HG03025 (cell line): ENCODE measurements at regions not wholly inside any gene's neighbourhood (a gene's known extent, or its start where the extent isn't known, plus 50 kb on each side); places are given as distances from the start of the nearest gene placed in this dataset.
"Not testable (repeated sequence)": the region's sequence is repeated elsewhere in the genome, so short reads cannot be mapped to it uniquely, and the experiment has no call there.

ENCODE experiments used
- ATAC-seq: cut with Tn5 transposase; IDR thresholded peaks from one replicate; pipeline ENCODE4 v1.9.1; 2021; ENCODE audit warnings: mild to moderate bottlenecking, moderate library complexity; ENCODE audit not compliant: unreplicated experiment, low FRiP score

DNA sequence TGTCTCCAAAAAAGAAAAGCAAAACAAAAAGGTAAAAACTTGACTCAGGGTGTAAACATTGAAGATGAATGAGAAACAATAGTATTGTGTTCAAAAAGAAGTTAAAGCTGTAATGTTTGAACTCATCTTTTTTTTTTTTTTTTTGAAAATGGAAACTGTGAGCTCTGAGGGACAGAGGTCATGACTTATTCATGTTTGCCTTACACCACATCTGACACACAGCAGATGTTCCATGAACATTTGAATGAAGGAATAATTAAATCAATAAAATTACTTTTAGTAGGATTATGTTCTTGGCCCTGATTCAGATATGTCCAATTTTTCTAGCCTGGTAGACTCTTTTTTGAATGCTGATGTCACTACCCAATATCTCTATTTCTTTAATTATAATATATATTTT lies 95.7 kb upstream of the MED13 start:
- ATAC-seq: no peak

DNA sequence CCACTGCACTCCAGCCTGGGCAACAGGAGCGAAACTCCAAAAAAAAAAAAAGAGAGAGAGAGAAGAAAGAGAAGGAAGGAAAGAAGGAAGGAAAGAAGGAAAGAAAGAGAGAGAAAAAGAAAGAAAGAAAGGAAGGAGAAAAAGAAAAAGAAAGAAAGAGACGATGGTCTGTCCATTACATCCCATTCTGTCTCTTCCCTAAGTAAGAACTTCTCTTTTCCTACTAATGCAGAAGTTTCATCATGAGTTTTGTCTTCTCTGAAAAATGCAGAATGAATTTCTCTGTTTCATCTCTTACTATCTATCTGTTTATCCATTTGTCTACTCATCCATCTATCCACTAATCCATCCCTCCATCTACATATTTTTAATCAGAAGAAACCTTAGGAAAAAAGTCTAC lies 94.9 kb upstream of the MED13 start:
- no peak for ATAC-seq

DNA sequence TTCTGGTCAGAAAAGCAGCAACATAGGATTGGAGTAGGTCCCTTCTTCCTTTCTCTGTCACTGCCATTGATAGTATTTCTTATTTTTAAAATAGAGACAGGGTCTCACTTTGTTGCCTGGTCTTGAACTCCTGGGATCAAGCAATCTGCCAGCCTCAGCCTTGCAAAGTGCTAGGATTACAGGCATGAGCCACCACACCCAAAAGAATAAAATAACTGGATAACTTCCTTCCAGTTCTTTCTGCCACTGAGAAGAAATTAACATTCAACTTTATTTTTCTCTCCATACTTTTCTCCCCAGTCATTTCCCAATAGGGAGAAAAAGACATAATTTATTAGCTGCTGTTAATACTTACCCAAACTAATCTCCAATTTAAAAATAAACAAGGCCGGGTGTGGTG lies 91.9 kb upstream of the MED13 start:
- no peak for ATAC-seq

DNA sequence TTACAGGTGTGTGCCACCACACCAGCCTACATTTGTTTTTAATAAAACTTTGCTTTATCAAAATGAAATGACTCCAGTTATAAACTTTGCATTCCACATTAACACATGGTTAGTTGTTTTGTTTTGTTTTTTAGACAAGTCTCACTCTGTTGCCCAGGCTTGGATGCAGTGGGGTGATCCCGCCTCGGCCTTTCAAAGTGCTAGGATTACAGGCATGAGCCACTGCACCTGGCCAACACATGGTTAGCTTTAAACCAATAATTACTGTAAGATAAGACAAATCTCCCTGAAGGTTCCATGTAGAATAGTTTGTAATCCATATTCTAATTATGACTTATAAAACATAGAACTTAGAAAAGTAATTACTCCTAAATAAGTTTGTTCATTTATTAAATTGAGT lies 89.8 kb upstream of the MED13 start:
- ATAC-seq: no peak

DNA sequence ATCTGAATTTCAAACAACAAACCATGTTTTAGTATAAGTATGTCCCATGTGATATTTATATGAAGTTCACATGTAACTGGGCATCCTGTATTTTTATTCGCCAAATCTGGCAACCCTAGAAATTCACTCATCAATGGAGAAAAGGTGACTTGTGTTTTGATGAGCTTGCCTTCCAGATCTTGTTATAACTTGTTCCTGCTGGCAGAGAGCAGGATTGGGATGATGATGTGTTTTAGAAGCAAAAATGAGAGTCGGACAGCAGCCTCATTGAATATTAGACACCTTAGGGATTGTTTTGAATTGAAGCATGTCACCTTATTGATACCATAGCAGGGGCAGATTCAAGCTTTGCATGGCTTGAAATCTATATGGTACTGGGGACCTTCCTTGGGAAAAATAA lies 85.4 kb upstream of the MED13 start:
- no peak for ATAC-seq

DNA sequence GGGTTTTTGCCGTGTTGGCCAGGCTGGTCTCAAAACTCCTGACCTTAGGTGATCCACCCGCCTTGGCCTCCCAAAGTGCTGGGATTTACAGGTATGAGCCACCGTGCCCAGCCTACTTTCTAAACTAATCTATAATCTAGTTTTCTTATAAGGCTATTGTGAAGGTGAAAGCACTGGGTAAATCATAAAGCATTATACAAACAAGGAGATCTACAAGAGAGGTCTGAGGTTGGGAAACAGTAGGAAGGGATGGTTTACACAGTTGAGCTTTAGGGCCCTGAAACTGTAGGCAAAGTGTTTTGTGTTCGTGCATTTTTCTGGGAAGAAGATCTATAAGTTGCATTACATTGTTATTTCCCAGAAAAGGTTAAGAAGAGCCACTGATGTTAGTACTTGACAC lies 84.9 kb upstream of the MED13 start:
- no peak for ATAC-seq

DNA sequence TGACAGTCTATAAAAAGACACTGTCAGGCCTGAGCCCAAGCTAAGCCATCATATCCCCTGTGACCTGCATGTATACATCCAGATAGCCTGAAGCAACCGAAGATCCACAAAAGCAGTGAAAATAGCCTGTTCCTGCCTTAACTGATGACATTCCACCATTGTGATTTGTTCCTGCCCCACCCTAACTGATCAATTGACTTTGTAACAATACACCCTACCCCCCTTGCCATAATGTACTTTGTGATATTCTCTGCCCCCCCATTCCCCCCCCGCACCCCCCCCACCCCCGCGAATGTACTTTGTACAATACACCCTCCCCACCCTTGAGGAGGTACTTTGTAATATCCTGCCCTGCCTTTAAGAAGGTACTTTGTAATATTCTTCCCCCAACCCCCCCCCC lies 82.2 kb upstream of the MED13 start:
- ATAC-seq: no peak

DNA sequence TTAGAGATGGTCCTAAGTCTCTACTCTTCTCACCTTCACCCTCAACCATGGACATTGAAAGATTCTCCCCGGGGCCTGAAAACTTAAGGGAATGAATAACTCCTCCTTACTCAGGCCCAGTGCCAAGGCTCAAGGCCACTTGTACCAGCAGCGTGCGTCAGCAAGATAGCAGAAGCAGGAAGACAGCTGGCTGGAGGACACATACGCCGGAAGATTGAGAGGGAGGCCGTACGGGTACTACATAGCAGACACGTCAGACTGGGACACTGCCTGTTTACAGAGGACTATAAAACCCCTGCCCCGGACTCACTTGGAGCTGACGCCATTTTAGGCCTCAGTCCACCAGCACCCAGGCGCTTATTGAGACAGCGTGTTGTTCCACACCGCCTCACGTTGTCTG lies 75.8 kb upstream of the MED13 start:
- ATAC-seq: no peak

DNA sequence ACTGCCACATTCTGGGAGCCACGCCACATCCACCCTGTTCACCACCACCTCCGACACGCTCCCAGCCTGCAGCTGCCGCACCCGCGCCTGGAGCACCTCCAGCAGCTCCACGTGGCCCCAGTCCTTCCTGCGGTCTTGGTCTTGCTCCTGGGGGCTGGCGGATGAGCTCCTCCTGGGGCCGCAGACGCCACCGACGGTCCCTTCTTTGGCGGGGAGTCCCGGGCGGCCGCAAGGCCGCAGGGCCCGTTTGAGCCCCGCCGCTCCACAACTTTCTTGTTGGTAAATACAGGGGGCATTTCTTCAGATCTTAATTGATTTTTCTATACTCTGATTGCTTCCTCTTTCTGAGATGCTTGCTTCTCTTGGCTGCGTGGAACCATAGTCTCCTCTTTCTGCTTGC lies 75.3 kb upstream of the MED13 start:
- no peak for ATAC-seq

DNA sequence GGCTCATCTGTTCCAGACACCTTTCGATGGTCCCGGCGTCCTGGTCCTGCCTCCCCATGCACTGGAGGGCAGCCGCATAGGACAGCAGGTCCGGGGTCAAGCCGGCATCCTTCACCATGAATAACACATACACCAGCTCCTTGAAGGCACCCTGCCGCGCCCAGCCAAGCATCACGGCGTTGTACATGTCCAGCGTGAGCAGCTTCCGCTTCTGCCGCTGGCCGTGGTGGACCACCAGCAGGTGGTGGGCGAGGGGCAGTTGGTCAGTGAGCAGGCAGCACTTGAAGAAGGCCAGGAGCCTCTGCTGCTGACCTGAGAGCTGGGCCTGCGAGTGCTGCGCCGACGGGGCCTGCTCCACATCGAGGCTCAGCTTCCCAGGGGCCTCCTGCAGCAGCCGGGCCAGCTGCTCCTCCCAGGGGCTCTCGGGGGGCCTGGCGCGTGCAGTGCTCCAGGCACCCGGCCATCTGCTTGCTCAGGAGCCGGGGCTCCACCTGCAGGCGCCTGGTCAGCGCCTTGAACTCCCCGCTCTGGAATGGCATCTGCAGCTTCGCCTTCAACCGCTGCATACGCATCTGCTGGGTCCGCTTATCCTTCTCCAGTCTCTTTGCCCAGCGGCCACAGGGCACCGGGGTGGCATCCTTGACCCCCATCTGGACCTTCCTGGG lies 74.7 kb upstream of the MED13 start:
- not testable (repeated sequence) for ATAC-seq

DNA sequence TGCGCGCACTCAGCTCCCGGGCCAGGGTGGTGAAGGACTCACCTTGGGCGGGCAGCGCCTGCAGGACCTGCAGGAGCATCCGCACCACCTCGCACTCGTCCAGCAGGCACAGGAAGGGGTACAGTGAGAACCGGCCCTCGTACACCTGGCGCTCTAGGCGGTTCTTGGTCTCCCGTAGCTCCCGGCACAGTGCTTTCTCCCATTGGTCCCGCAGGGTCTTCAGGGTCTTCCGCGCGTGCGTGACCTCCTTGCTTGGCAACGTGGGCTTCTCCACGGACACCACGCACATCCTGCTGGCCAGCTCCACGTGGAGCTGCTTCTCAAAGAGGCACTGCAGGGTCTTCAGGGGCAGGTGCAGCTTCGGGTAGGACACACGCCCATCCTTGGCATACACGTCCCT lies 74.1 kb upstream of the MED13 start:
- ATAC-seq: no peak

DNA sequence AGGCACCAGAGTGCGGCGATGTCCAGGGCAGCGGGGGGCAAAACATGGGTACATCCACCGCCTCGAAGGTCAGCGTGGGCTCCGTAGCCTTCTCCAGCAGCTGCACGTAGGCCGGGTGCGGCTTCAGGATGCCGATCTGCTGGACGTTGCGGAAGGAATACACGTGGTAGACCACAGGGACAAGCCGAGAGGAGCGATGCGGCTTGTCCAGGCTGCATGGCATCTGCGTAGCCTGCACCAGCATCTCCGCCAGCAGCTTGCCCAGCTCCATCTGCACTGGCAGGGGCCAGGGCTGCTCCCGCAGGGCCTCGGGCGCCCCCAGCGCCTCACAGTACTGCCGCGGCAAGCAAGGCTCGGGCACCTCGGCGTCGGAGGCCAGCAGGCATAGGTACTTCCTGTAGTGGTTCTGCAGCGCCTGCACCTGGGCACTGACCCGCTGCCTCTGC lies 73.6 kb upstream of the MED13 start:
- ATAC-seq: not testable (repeated sequence)

DNA sequence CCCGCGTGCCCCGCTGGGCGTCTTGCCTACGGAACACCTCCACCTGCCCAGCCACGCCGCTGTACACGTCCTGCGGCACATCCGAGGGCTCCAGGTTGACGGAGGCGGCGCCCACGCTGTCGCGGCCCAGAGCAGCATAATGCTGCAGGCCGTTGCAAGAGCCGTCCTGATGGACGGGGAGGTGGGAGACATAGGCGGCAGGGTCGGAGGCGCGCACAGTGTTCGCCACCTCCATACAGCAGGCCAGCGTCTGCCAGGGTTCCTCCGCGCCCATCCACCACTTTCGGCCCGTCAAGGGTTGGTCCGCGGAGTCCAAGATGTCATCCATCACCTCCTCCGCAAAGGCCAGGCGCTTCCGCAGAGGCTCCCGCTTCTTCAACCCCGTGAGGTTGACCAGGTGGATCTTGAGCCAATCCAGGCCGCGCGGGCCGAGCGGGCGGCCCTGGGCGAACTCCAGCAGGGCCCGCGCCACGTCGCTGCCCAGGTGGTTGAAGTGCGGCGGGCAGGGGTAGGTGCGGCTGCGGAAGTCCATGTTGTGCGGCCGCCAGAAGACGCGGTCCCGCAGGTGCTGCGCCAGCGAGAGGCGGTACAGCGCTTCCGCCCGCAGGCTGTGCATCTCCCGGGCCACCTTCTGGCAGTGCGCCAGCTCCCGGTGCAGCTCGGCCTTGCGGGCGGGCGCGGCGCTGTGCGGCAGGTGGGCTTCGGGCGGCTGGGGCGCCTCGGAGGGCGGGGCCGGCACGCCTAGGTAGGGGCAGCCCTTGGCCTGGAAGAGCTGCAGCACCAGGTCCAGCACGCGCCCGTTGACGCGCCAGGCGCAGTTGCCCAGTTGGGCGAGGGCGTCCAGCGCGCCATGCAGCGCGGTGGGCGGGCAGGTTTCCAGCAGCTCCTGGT lies 72.9 kb upstream of the MED13 start:
- not testable (repeated sequence) for ATAC-seq

DNA sequence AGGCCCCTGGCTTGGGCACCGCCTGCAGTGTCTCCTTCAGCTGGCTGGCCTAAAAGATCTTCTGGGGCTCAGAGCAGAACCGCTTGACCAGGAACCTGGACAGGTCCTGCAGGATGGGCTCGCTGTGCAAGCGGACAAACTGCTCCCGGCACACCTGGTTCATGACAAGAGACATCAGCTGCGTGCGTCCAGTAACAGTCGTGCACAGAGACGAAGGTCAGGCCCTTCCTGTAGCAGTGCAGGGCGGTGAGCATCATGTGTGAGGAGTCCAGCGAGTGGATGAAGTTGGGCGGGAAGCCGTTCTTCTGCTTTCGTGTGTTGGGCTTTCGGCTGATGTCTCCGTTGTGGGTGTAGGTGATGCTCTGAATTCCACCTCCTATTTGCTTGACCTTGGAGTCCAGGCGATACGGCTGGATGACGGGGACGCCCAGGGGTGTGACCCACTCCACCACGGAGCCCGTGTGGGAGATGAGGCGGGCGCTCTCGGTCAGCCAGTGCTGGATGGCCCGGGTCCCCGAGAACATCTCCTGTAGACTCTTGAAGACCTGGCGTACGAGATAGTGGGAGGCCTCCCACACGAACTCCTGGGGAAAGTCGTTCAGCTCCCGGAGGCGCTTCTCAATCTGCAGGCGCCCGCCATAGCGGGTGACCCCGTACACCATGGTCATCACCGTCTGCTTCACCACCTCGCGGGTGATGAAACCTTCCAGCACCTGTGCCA lies 72.1 kb upstream of the MED13 start:
- ATAC-seq: not testable (repeated sequence)

DNA sequence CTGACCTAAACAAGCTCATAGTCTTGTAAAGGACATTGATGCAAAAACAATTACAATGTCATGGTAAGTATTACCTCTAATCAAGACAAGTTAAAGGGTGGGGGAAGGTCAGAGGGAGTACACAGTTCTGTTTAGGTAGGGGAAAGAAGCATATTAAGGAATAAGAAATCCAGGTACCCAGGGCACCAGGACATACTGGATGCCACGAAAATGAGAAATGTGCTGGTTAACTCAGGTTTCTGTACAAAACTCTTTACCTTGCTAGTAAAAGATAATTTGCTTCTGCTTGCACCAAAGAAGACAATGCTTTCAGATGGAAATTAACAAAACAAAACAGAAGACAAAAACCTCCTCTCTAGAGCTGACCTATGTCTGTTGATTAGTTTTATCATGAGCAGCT lies 70.7 kb upstream of the MED13 start:
- no peak for ATAC-seq

DNA sequence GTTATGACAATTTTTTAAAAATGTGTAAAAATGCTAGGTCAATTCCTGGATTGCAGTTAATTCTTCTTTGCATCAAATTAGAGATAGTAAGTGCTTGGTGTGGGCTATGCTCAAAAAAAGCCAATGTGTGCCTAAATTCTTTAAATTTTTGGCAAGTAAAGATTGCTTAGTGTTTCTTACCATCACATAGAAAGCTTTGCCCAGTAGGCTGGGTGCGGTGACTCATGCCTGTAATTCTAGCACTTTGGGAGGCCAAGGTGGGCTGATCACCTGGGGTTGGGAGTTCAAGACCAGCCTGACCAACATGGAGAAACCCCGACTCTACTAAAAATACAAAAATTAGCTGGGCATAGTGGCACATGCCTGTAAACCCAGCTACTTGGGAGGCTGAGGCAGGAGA lies 70.0 kb upstream of the MED13 start:
- not testable (repeated sequence) for ATAC-seq

DNA sequence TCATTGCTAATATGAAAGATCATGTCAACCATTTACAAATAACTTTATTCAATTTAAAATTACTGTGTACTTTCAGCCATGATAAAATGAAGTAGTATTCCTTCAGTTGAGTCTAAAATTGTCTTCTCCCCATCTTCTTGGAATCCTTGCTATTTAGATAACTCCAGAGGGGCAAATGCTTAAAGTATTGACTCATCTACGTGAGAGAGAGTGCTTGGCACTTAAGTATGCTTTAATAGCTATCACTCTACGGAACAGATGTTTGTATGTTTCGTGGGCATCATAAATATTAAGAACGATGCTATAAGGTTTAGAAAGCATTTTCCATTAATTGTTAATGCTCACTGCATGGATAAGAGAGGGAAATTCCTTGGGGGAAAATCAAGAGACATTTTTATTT lies 69.3 kb upstream of the MED13 start:
- ATAC-seq: no peak

DNA sequence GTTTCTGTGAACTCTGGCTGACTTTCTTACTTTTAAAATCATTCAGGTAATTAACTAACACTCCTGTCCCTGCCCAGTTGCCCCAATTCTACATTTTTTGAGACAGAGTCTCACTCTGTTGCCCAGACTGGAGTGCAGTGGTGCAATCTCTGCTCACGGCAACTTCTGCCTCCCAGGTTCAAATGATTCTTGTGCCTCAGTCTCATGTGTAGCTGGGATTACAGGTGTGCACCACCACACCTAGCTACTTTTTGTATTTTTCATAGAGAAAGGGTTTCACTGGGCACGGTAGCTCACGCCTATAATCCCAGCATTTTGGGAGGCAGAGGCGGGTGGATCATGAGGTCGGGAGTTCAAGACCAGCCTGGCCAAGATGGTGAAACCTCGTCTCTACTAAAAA lies 66.2 kb upstream of the MED13 start:
- not testable (repeated sequence) for ATAC-seq

DNA sequence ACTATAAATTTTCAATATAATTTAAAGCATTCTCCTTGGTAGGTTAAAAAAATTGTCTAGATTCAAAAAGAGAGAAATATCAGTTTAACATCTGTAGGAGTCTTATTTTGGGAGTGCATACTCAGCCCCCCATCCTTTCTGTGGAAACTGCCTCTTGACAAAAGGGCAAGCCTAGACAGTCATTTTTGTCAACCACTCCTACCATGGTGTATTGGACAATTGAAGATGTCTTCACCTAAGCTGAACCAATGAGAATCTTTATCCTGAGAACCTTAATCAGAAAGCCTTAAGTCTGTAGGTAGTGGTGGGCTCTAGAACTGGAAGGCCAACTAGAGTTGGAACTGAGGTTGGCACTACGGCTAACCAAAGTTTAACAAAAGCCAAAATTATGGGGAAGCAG lies 65.7 kb upstream of the MED13 start:
- ATAC-seq: no peak

DNA sequence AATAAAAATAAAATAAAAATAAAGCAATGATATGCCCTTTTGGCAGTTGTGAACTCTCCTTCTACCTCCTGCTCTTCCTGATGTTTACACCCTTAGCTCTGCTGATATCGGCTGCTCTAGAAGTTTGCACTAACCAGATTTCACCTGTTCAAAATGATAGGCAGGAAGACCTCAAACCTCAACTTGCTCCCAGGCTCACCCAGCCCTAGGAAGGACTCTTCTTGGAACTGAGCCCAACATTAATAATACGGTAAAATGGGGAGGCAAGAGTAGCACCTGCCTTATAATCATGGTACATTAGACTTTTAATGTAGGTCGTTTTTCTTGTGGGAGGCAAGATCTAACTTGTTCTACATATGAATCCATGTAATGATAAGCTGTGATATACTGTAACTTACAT lies 61.2 kb upstream of the MED13 start:
- no peak for ATAC-seq

DNA sequence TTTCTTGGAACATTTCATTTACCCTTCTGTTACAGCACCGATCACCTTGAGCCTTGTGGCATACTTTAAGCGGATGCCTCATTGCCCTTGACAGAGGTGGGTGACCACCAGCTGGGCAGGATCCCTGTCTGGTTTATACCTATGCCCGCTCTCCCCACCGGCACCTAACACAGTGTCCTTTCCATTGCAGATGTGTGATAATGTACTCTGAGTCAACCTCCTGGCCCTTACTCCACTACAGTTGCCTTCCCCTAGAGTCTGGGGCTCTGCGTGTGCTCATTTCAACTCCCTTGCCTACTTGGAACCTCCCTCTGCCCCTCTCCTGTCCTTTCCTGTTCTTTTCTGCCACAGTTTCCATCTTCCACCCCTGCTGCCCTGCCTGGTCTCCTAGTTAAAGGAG lies 60.2 kb upstream of the MED13 start:
- no peak for ATAC-seq
